OCI-LY3 (cell line): ENCODE measurements at regions not wholly inside any gene's neighbourhood (a gene's known extent, or its start where the extent isn't known, plus 50 kb on each side); places are given as distances from the start of the nearest gene placed in this dataset.

ENCODE experiments used
- EZH2phosphoT487 ChIP-seq: fragments of 200-600 bp; shearing (Covaris generic); IDR thresholded peaks from 2 replicates; pipeline ENCODE4 v1.6.1; 2018; ENCODE audit warnings: antibody characterized with exemption, mixed run types, low read depth
- TF ChIP-seq, protein P1 (sequence below): fragments of 200-600, 300-600 bp; sonication (generic); IDR thresholded peaks from 2 replicates; pipeline ENCODE4 v1.5.1; 2014; ENCODE audit warnings: antibody characterized with exemption, low read length, low read depth

DNA sequence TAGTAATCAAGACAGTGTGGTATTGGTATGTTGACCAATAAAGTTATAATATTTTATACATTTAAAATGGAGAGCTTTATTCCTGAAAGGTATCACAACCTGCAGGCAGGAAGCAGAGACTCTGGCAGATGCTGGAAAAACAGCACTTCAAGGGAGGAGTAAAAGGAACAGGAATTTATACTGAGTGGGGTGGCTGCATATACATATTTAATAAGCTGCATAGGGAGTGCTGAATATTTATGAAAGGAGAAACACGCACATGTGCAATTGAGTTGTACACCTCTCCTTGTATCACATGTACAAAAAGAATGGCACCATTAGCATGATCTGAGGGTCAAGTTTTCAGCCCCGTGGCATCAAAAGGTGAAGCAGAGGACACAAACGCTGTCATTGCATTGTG is 104.9 kb upstream of the PAXBP1 start:
- TF ChIP-seq, protein P1, sequence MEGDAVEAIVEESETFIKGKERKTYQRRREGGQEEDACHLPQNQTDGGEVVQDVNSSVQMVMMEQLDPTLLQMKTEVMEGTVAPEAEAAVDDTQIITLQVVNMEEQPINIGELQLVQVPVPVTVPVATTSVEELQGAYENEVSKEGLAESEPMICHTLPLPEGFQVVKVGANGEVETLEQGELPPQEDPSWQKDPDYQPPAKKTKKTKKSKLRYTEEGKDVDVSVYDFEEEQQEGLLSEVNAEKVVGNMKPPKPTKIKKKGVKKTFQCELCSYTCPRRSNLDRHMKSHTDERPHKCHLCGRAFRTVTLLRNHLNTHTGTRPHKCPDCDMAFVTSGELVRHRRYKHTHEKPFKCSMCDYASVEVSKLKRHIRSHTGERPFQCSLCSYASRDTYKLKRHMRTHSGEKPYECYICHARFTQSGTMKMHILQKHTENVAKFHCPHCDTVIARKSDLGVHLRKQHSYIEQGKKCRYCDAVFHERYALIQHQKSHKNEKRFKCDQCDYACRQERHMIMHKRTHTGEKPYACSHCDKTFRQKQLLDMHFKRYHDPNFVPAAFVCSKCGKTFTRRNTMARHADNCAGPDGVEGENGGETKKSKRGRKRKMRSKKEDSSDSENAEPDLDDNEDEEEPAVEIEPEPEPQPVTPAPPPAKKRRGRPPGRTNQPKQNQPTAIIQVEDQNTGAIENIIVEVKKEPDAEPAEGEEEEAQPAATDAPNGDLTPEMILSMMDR: no peak
- no peak for TF ChIP-seq EZH2phosphoT487
